A673 (cell line): ENCODE measurements at regions not wholly inside any gene's neighbourhood (a gene's known extent, or its start where the extent isn't known, plus 50 kb on each side); places are given as distances from the start of the nearest gene placed in this dataset.

Experiments used
- EZH2 ChIP-seq: fragments of 200-600 bp; sonication (generic); IDR thresholded peaks from 2 replicates; pipeline ENCODE4 v1.6.1; 2017; ENCODE audit warnings: borderline replicate concordance, low read depth, mild to moderate bottlenecking, mixed read lengths, antibody characterized with exemption, low read length; ENCODE audit not compliant: poor library complexity, severe bottlenecking
- TF ChIP-seq, protein P1 (sequence below): fragments of 300-800, 200-600 bp; sonication (generic); conservative IDR thresholded peaks from 2 replicates; pipeline ENCODE4 v1.5.1; 2017; ENCODE audit warnings: low read depth, mild to moderate bottlenecking, antibody characterized with exemption, low read length, moderate library complexity, mixed read lengths

DNA sequence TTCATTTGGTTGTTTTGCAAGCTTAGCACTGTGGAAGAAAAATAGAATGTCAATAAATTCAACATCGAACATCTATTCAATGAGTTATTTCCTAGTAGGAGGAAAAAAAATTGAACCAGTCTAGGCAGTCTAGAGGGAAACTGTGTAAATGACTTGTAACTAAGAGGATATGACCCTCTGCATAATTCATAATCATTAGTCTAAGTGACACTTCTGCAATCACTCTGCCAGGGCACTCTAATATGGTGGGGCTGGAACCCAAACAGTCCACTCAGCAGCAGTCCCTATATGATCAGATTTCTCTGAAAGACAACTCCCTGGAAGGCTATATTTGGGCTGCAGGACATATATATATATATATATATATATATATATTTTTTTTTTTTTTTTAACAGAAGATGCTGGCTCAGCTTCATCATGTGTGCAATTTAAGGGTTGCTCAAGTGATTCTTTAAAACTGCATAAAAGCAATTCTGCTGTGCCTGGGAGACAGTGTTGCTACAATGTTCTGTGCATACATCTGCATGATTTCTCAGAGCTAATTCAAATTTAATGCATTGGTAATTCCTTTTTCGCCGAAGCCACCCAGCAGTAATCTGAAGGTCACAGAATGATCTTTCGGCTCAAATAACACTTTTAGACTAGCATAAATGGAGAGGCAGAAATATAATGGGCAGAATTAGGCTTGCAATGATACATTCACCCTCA is 482.1 kb upstream of the ZNF608 start:
- TF ChIP-seq EZH2, result no peak
- TF ChIP-seq, protein P1, sequence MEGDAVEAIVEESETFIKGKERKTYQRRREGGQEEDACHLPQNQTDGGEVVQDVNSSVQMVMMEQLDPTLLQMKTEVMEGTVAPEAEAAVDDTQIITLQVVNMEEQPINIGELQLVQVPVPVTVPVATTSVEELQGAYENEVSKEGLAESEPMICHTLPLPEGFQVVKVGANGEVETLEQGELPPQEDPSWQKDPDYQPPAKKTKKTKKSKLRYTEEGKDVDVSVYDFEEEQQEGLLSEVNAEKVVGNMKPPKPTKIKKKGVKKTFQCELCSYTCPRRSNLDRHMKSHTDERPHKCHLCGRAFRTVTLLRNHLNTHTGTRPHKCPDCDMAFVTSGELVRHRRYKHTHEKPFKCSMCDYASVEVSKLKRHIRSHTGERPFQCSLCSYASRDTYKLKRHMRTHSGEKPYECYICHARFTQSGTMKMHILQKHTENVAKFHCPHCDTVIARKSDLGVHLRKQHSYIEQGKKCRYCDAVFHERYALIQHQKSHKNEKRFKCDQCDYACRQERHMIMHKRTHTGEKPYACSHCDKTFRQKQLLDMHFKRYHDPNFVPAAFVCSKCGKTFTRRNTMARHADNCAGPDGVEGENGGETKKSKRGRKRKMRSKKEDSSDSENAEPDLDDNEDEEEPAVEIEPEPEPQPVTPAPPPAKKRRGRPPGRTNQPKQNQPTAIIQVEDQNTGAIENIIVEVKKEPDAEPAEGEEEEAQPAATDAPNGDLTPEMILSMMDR, result no peak
